Liver (tissue), 8 donors: ENCODE measurements at regions not wholly inside any gene's neighbourhood (a gene's known extent, or its start where the extent isn't known, plus 50 kb on each side); places are given as distances from the start of the nearest gene placed in this dataset.

Experiments
- DNase-seq: peaks from one replicate; pipeline ENCODE4 v3.0.0-alpha.2; 2017; ENCODE audit warnings: low spot score
- H3K27ac ChIP-seq, 2 donors: one replicate each; pipeline ENCODE4 v1.7.0; 2013; ENCODE audit warnings: inconsistent platforms in 2 of 2, low read length in 2 of 2, control low read depth in 1 of 2, low read depth in 1 of 2, mild to moderate bottlenecking in 1 of 2
- H3K27me3 ChIP-seq, 4 donors: one replicate each; pipeline versions ENCODE4 v1.6.1 to v1.7.0; 2013; ENCODE audit warnings: low read length in 3 of 4, inconsistent platforms in 1 of 4, mild to moderate bottlenecking in 1 of 4, moderate library complexity in 1 of 4; ENCODE audit not compliant: control insufficient read depth in 4 of 4, insufficient read depth in 4 of 4
- H3K36me3 ChIP-seq, 4 donors: one replicate each; pipeline versions ENCODE4 v1.6.1 to v1.7.0; 2013; ENCODE audit warnings: low read length in 3 of 4, mild to moderate bottlenecking in 3 of 4, low read depth in 1 of 4, moderate library complexity in 1 of 4; ENCODE audit not compliant: control insufficient read depth in 4 of 4, insufficient read depth in 3 of 4
- H3K4me1 ChIP-seq, 4 donors: one replicate each; pipeline versions ENCODE4 v1.6.1 to v1.7.0; 2013; ENCODE audit warnings: low read length in 3 of 4, mild to moderate bottlenecking in 3 of 4, moderate library complexity in 1 of 4; ENCODE audit not compliant: control insufficient read depth in 4 of 4, insufficient read depth in 4 of 4
- H3K4me3 ChIP-seq, 3 donors: one replicate each; pipeline versions ENCODE4 v1.6.1 to v1.7.0; 2013; ENCODE audit warnings: low read length in 3 of 3, control low read depth in 1 of 3, low read depth in 1 of 3, mild to moderate bottlenecking in 1 of 3
- H3K9ac ChIP-seq, 2 donors: one replicate each; pipeline ENCODE4 v1.7.0; 2013; ENCODE audit warnings: low read length in 2 of 2, mild to moderate bottlenecking in 2 of 2, moderate library complexity in 2 of 2, control low read depth in 1 of 2, low read depth in 1 of 2
- H3K9me3 ChIP-seq, 4 donors: one replicate each; pipeline versions ENCODE4 v1.6.1 to v1.7.0; 2013; ENCODE audit warnings: low read length in 3 of 4; ENCODE audit not compliant: control insufficient read depth in 4 of 4
- ATF3 ChIP-seq: IDR thresholded peaks from 2 replicates; pipeline ENCODE4 v1.6.1; 2016; ENCODE audit warnings: antibody characterized with exemption
- CTCF ChIP-seq: fragments of 150-350 bp; IDR thresholded peaks from 2 replicates; pipeline ENCODE4 v1.5.1; 2017; ENCODE audit warnings: improper control_type of control experiment, low read depth, low read length; ENCODE audit not compliant: missing input control
- EGR1 ChIP-seq, 2 donors: IDR thresholded peaks; 2 replicates each; pipeline ENCODE4 v1.6.1; 2016 to 2018; ENCODE audit warnings: antibody characterized with exemption in 2 of 2, low read depth in 2 of 2
- FOXA1 ChIP-seq: IDR thresholded peaks from 2 replicates; pipeline ENCODE4 v1.6.1; 2016; ENCODE audit warnings: antibody characterized with exemption
- FOXA2 ChIP-seq: IDR thresholded peaks from 2 replicates; pipeline ENCODE4 v1.6.1; 2016; ENCODE audit warnings: antibody characterized with exemption
- GABPA ChIP-seq, 2 donors: IDR thresholded peaks in 1 of 2; conservative IDR thresholded peaks in 1 of 2; 2 replicates each; pipeline ENCODE4 v1.6.1; 2016; ENCODE audit warnings: antibody characterized with exemption in 2 of 2, mild to moderate bottlenecking in 1 of 2, moderate library complexity in 1 of 2
- HNF4A ChIP-seq, 2 donors: conservative IDR thresholded peaks; 2 replicates each; pipeline ENCODE4 v1.6.1; 2016; ENCODE audit warnings: antibody characterized with exemption in 2 of 2, mild to moderate bottlenecking in 2 of 2
- HNF4G ChIP-seq: IDR thresholded peaks from 2 replicates; pipeline ENCODE4 v1.6.1; 2016; ENCODE audit warnings: antibody characterized with exemption
- JUND ChIP-seq, 2 donors: IDR thresholded peaks; 2 replicates each; pipeline ENCODE4 v1.6.1; 2016; ENCODE audit warnings: antibody characterized with exemption in 2 of 2
- MAX ChIP-seq: IDR thresholded peaks from 2 replicates; pipeline ENCODE4 v1.6.1; 2016; ENCODE audit warnings: antibody characterized with exemption
- NR2F2 ChIP-seq: IDR thresholded peaks from 2 replicates; pipeline ENCODE4 v1.6.1; 2016; ENCODE audit warnings: antibody characterized with exemption
- RAD21 ChIP-seq, 2 donors: IDR thresholded peaks; 2 replicates each; pipeline ENCODE4 v1.6.1; 2016; ENCODE audit warnings: antibody characterized with exemption in 2 of 2, mild to moderate bottlenecking in 2 of 2
- REST ChIP-seq: IDR thresholded peaks from 2 replicates; pipeline ENCODE4 v1.6.1; 2016; ENCODE audit warnings: antibody characterized with exemption, mild to moderate bottlenecking
- RXRA ChIP-seq, 2 donors: IDR thresholded peaks; 2 replicates each; pipeline ENCODE4 v1.6.1; 2017 to 2018; ENCODE audit warnings: antibody characterized with exemption in 2 of 2, mild to moderate bottlenecking in 1 of 2
- SP1 ChIP-seq: IDR thresholded peaks from 2 replicates; pipeline ENCODE4 v1.6.1; 2018; ENCODE audit warnings: antibody characterized with exemption, mild to moderate bottlenecking
- TAF1 ChIP-seq: conservative IDR thresholded peaks from 2 replicates; pipeline ENCODE4 v1.6.1; 2016; ENCODE audit warnings: antibody characterized with exemption, mild to moderate bottlenecking
- YY1 ChIP-seq: IDR thresholded peaks from 2 replicates; pipeline ENCODE4 v1.6.1; 2016; ENCODE audit warnings: antibody characterized with exemption, mild to moderate bottlenecking
- ZBTB33 ChIP-seq: IDR thresholded peaks from 2 replicates; pipeline ENCODE4 v1.6.1; 2016; ENCODE audit warnings: antibody characterized with exemption
- WGBS: extraction: QIAGEN DNeasy Blood & Tissue Kit; methylation state at CpG from one replicate; pipeline ENCODE4 v1.1.7; 2013; 5-methylcytosine and 5-hydroxymethylcytosine counted together
- donor health status: healthy.
- donor health status: healthy.
- donor health status: healthy.
- donor health status: healthy.
- donor health status: healthy.

GRCh38 chr16:14017886-14018285 lies 53.2 kb upstream of the MRTFB start:
- H3K4me3 ChIP-seq, result no peak overlapping the region
- TF ChIP-seq YY1, result no peak
- TF ChIP-seq ATF3, result no peak
- no peak for DNase-seq
- no peaks in the 10 kb centered on the region for H3K36me3 ChIP-seq
- 86% methylated on average over 2 of the region's 2 CpGs for WGBS
- H3K9ac ChIP-seq, result no peak overlapping the region
- no peaks in the 10 kb centered on the region for H3K27me3 ChIP-seq
- no peak overlapping the region for H3K27ac ChIP-seq
- no peaks in the 10 kb centered on the region for H3K9me3 ChIP-seq
- H3K4me1 ChIP-seq, result peaks cover 0 to 19% (median 7%) of the 10 kb centered on the region in 4 donors

- Histone ChIP-seq H3K4me3 (no peak overlapping the region), H3K36me3 (no peaks in the 10 kb centered on the region), H3K4me1 (peaks cover 0 to 10% (median 4%) of the 10 kb centered on the region in 4 donors), H3K27ac (no peak overlapping the region), H3K27me3 (no peaks in the 10 kb centered on the region), H3K9ac (no peak overlapping the region), H3K9me3 (no peaks in the 10 kb centered on the region)
- TF ChIP-seq EGR1 (IDR thresholded peaks at IDR 0.05; ENCODE audit: low read depth in 2 of 2) (no peak), HNF4G (no peak), SP1 (no peak), GABPA (IDR thresholded peaks at IDR 0.05 in 1 of 2, conservative IDR thresholded peaks at IDR 0.05 in 1 of 2) (no peak), TAF1 (no peak), FOXA1 (no peak), YY1 (no peak), NR2F2 (no peak), RAD21 (IDR thresholded peaks at IDR 0.05) (no peak), RXRA (IDR thresholded peaks at IDR 0.05) (no peak), HNF4A (conservative IDR thresholded peaks at IDR 0.05) (no peak), ZBTB33 (no peak), FOXA2 (no peak), CTCF (no peak), MAX (no peak), REST (no peak), JUND (IDR thresholded peaks at IDR 0.05) (no peak), ATF3 (no peak)
- DNase-seq, result no peak
- WGBS, result 91% methylated on average over 4 of the region's 4 CpGs
Measured at GRCh38 chr16:14018851-14019250, 52.3 kb upstream of the MRTFB start.
